ENCODE measurements at regions not wholly inside any gene's neighbourhood (a gene's known extent, or its start where the extent isn't known, plus 50 kb on each side); places are given as distances from the start of the nearest gene placed in this dataset.

GRCh38 chr10:78892338-78893176, 176.2 kb upstream of the ZMIZ1 start:
- TF ChIP-seq CTCF (IDR thresholded peaks at IDR 0.05) (no peak), POLR2A (IDR thresholded peaks at IDR 0.05) (no peak)

Data from right lobe of liver (tissue), 4 donors.